GM19452 (cell line): ENCODE measurements at regions not wholly inside any gene's neighbourhood (a gene's known extent, or its start where the extent isn't known, plus 50 kb on each side); places are given as distances from the start of the nearest gene placed in this dataset.

Experiments used
- ATAC-seq: cut with Tn5 transposase; IDR thresholded peaks from one replicate; pipeline ENCODE4 v1.9.1; 2021; ENCODE audit not compliant: unreplicated experiment

GRCh38 chr21:24824209-24824608 is 783.1 kb downstream of the MRPL39 start:
- ATAC-seq: no peak

- no peak for ATAC-seq
These were observed 784.0 kb downstream of the MRPL39 start for GRCh38 chr21:24823247-24823646.

GRCh38 chr21:24785033-24785432 is 822.2 kb downstream of the MRPL39 start:
- no peak for ATAC-seq

- no peak for ATAC-seq
These were observed 826.1 kb downstream of the MRPL39 start for GRCh38 chr21:24781146-24781545.

- no peak for ATAC-seq
These were observed 847.8 kb downstream of the MRPL39 start for GRCh38 chr21:24759348-24760075.

- ATAC-seq: no peak
These were observed 869.2 kb downstream of the MRPL39 start for GRCh38 chr21:24738063-24738462.

GRCh38 chr21:24737296-24737850 is 869.9 kb downstream of the MRPL39 start:
- ATAC-seq: no peak

GRCh38 chr21:24730661-24731060 is 876.6 kb downstream of the MRPL39 start:
- no peak for ATAC-seq

GRCh38 chr21:24729568-24729967 is 877.7 kb downstream of the MRPL39 start:
- ATAC-seq: no peak

GRCh38 chr21:24727803-24728440 is 879.4 kb downstream of the MRPL39 start:
- ATAC-seq: no peak

GRCh38 chr21:24716281-24716918 is 890.9 kb downstream of the MRPL39 start:
- ATAC-seq: no peak

- no peak for ATAC-seq
These were observed 892.6 kb downstream of the MRPL39 start for GRCh38 chr21:24714646-24715200.

GRCh38 chr21:24705201-24705600 is 902.1 kb downstream of the MRPL39 start:
- ATAC-seq: no peak

GRCh38 chr21:24693779-24694178 is 913.5 kb downstream of the MRPL39 start:
- no peak for ATAC-seq

- no peak for ATAC-seq
These were observed 925.8 kb downstream of the MRPL39 start for GRCh38 chr21:24681456-24681855.

GRCh38 chr21:24671901-24672300 is 935.4 kb downstream of the MRPL39 start:
- ATAC-seq: no peak

GRCh38 chr21:24658926-24659325 is 948.4 kb downstream of the MRPL39 start:
- no peak for ATAC-seq

- ATAC-seq: no peak
These were observed 949.3 kb downstream of the MRPL39 start for GRCh38 chr21:24658026-24658425.

GRCh38 chr21:24649691-24650090 is 957.6 kb downstream of the MRPL39 start:
- no peak for ATAC-seq

GRCh38 chr21:24636696-24637095 is 970.6 kb downstream of the MRPL39 start:
- no peak for ATAC-seq

- ATAC-seq: no peak
These were observed 972.5 kb downstream of the MRPL39 start for GRCh38 chr21:24634749-24635148.

GRCh38 chr21:24628536-24628935 is 978.7 kb downstream of the MRPL39 start:
- no peak for ATAC-seq
